Neural progenitor cell (in vitro differentiated cells): ENCODE measurements at regions not wholly inside any gene's neighbourhood (a gene's known extent, or its start where the extent isn't known, plus 50 kb on each side); places are given as distances from the start of the nearest gene placed in this dataset.

Source experiments
- DNase-seq: peaks from one replicate; pipeline ENCODE4 v3.0.0-alpha.2; 2016; ENCODE audit warnings: low spot score
- H2AFZ ChIP-seq: fragments of 200-600 bp; sonication (generic); replicated peaks from 2 replicates; pipeline ENCODE4 v1.6.1; 2016; ENCODE audit warnings: antibody characterized with exemption
- H3F3A ChIP-seq: fragments of 200-600 bp; sonication (generic); 2 replicates; pipeline ENCODE4 v1.6.1; 2016; ENCODE audit warnings: antibody characterized with exemption, low read depth
- H3K27ac ChIP-seq: fragments of 200-600 bp; sonication (generic); 2 replicates; pipeline ENCODE4 v1.5.1; 2016; ENCODE audit warnings: mild to moderate bottlenecking
- H3K27me3 ChIP-seq: fragments of 200-600 bp; sonication (generic); 2 replicates; pipeline ENCODE4 v1.6.1; 2016; ENCODE audit warnings: mild to moderate bottlenecking, moderate library complexity
- H3K36me3 ChIP-seq: fragments of 200-600 bp; sonication (generic); 2 replicates; pipeline ENCODE4 v1.5.1; 2016
- H3K4me1 ChIP-seq: fragments of 200-600 bp; sonication (generic); 2 replicates; pipeline ENCODE4 v1.6.1; 2016; ENCODE audit warnings: mixed run types
- H3K4me2 ChIP-seq: fragments of 200-600 bp; sonication (generic); 2 replicates; pipeline ENCODE4 v1.6.1; 2016
- H3K4me3 ChIP-seq: fragments of 200-600 bp; sonication (generic); 2 replicates; pipeline ENCODE4 v1.5.1; 2016
- H3K79me2 ChIP-seq: fragments of 200-600 bp; sonication (generic); 2 replicates; pipeline ENCODE4 v1.6.1; 2016; ENCODE audit warnings: low read depth
- H3K9ac ChIP-seq: fragments of 200-600 bp; sonication (generic); 2 replicates; pipeline ENCODE4 v1.6.1; 2016
- H3K9me3 ChIP-seq: fragments of 200-600 bp; sonication (generic); 2 replicates; pipeline ENCODE4 v1.5.1; 2016; ENCODE audit warnings: low read depth
- H4K20me1 ChIP-seq: fragments of 200-600 bp; sonication (generic); 2 replicates; pipeline ENCODE4 v1.6.1; 2016; ENCODE audit warnings: low read depth
- H3K27ac Mint-ChIP-seq: 3 replicates; pipeline ENCODE4 v1.8.0; 2021; ENCODE audit warnings: mixed read lengths
- H3K27me3 Mint-ChIP-seq: 2 replicates; pipeline ENCODE4 v1.8.0; 2022; ENCODE audit warnings: low read depth, mild to moderate bottlenecking, inconsistent platforms, moderate library complexity, mixed read lengths; ENCODE audit not compliant: insufficient read depth
- H3K36me3 Mint-ChIP-seq: 3 replicates; pipeline ENCODE4 v1.8.0; 2021; ENCODE audit warnings: mixed read lengths
- H3K4me1 Mint-ChIP-seq: 3 replicates; pipeline ENCODE4 v1.8.0; 2021; ENCODE audit warnings: mixed read lengths
- H3K4me3 Mint-ChIP-seq: 3 replicates; pipeline ENCODE4 v1.8.0; 2021; ENCODE audit warnings: mild to moderate bottlenecking, moderate library complexity, mixed read lengths
- H3K9me3 Mint-ChIP-seq: 3 replicates; pipeline ENCODE4 v1.8.0; 2020; ENCODE audit warnings: mixed read lengths
- CTCF ChIP-seq: fragments of 200-600 bp; sonication (generic); IDR thresholded peaks from 2 replicates; pipeline ENCODE4 v1.5.1; 2017; ENCODE audit warnings: antibody characterized with exemption, mild to moderate bottlenecking
- EZH2 ChIP-seq: fragments of 200-600 bp; sonication (generic); IDR thresholded peaks from 2 replicates; pipeline ENCODE4 v1.6.1; 2017; ENCODE audit warnings: antibody characterized with exemption, mild to moderate bottlenecking, moderate library complexity
- EZH2phosphoT487 ChIP-seq: fragments of 200-600 bp; sonication (generic); IDR thresholded peaks from 2 replicates; pipeline ENCODE4 v1.6.1; 2017; ENCODE audit warnings: antibody characterized with exemption

- Histone ChIP-seq H3K4me2 (no peak overlapping the region), H3K27me3 (no peaks in the 10 kb centered on the region), H3K4me3 (no peak overlapping the region), H3K9ac (no peak overlapping the region), H3K79me2 (no peaks in the 10 kb centered on the region), H3K9me3 (no peaks in the 10 kb centered on the region), H2AFZ (no peak overlapping the region), H3K27ac (no peak overlapping the region), H3K36me3 (no peaks in the 10 kb centered on the region), H3K4me1 (peaks cover 48% of the 10 kb centered on the region), H3F3A (peaks cover 36% of the 10 kb centered on the region), H4K20me1 (no peaks in the 10 kb centered on the region)
- H3K27ac Mint-ChIP-seq: no peak overlapping the region
- peaks cover 7% of the 10 kb centered on the region for H3K9me3 Mint-ChIP-seq
- H3K27me3 Mint-ChIP-seq: no peaks in the 10 kb centered on the region
- H3K4me3 Mint-ChIP-seq: no peak overlapping the region
- no peak for DNase-seq
- peaks cover 9% of the 10 kb centered on the region for H3K4me1 Mint-ChIP-seq
- TF ChIP-seq CTCF (no peak), EZH2 (no peak), EZH2phosphoT487 (no peak)
- H3K36me3 Mint-ChIP-seq: peaks cover 9% of the 10 kb centered on the region
These were observed 127.3 kb upstream of the PLEKHA5 start for GRCh38 chr12:19002216-19002615.

GRCh38 chr12:19003141-19003540 is 126.4 kb upstream of the PLEKHA5 start:
- no peak for DNase-seq
- peaks cover 9% of the 10 kb centered on the region for H3K4me1 Mint-ChIP-seq
- Histone ChIP-seq H3K79me2 (no peaks in the 10 kb centered on the region), H3F3A (peaks cover 36% of the 10 kb centered on the region), H4K20me1 (no peaks in the 10 kb centered on the region), H3K9me3 (no peaks in the 10 kb centered on the region), H3K27me3 (no peaks in the 10 kb centered on the region), H3K4me1 (peaks cover 48% of the 10 kb centered on the region), H3K9ac (no peak overlapping the region), H3K4me3 (no peak overlapping the region), H3K27ac (peak overlapping the region; percentile 92), H3K36me3 (no peaks in the 10 kb centered on the region), H3K4me2 (peak overlapping the region; percentile 58), H2AFZ (peak overlapping the region; percentile 8)
- H3K9me3 Mint-ChIP-seq: peaks cover 3% of the 10 kb centered on the region
- no peak overlapping the region for H3K27ac Mint-ChIP-seq
- no peak overlapping the region for H3K4me3 Mint-ChIP-seq
- no peak for TF ChIP-seq EZH2
- no peak for TF ChIP-seq CTCF
- TF ChIP-seq EZH2phosphoT487: no peak
- H3K27me3 Mint-ChIP-seq: no peaks in the 10 kb centered on the region
- peaks cover 6% of the 10 kb centered on the region for H3K36me3 Mint-ChIP-seq

- no peaks in the 10 kb centered on the region for H3K27me3 Mint-ChIP-seq
- Histone ChIP-seq H3K36me3 (no peaks in the 10 kb centered on the region), H3K27ac (peak overlapping the region; percentile 92), H3K79me2 (no peaks in the 10 kb centered on the region), H3K4me2 (peak overlapping the region; percentile 58), H4K20me1 (no peaks in the 10 kb centered on the region), H3K9ac (no peak overlapping the region), H3K4me1 (peaks cover 48% of the 10 kb centered on the region), H3K27me3 (no peaks in the 10 kb centered on the region), H3K9me3 (no peaks in the 10 kb centered on the region), H3K4me3 (peak overlapping the region; percentile 8), H2AFZ (peak overlapping the region; percentile 27), H3F3A (peaks cover 36% of the 10 kb centered on the region)
- peaks cover 2% of the 10 kb centered on the region for H3K9me3 Mint-ChIP-seq
- H3K27ac Mint-ChIP-seq: no peak overlapping the region
- peak; percentile 72 for DNase-seq
- no peak for TF ChIP-seq CTCF
- TF ChIP-seq EZH2phosphoT487: no peak
- TF ChIP-seq EZH2: no peak
- H3K36me3 Mint-ChIP-seq: peaks cover 5% of the 10 kb centered on the region
- H3K4me3 Mint-ChIP-seq: no peak overlapping the region
- H3K4me1 Mint-ChIP-seq: peaks cover 9% of the 10 kb centered on the region
These were observed 125.4 kb upstream of the PLEKHA5 start for GRCh38 chr12:19003987-19004619.
